NOMO-1 (cell line): ENCODE measurements at regions not wholly inside any gene's neighbourhood (a gene's known extent, or its start where the extent isn't known, plus 50 kb on each side); places are given as distances from the start of the nearest gene placed in this dataset.
"Not testable (repeated sequence)": the region's sequence is repeated elsewhere in the genome, so short reads cannot be mapped to it uniquely, and the experiment has no call there.

Experiments
- DNase-seq, 2 experiments: peaks; one replicate each; lab custom pipeline; 2025; ENCODE audit not compliant: unreplicated experiment in 2 of 2; lab: John Stamatoyannopoulos, UW

DNA sequence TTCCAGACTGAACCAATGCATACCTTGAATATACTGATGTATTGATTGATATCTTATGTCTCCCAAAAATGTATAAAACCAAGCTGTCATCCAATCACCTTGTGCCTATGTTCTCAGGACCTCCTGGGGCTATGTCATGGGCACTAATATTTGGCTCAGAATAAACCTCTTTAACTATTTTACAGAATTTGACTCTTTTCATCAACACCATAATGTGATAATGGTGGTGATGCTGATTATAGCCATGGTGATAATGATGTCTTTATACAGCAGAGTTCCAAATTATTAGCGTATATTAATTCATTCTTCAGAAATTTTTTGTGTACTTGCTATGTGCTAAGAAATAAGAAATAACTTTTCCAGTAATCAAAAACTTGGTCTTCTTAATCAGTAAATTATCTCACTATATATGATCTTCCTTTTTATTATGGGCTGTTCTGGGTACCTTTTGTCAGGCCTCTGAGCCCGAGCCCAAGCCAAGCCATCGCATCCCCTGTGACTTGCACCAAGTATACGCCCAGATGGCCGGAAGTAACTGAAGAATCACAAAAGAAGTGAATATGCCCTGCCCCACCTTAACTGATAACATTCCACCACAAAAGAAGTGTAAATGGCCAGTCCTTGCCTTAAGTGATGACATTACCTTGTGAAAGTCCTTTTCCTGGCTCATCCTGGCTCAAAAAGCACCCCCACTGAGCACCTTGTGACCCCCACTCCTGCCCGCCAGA, 496.2 kb upstream of the MMS22L start:
- DNase-seq = not testable (repeated sequence)

GRCh38 chr6:97790926-97791590, 508.0 kb upstream of the MMS22L start:
- DNase-seq = no peak

DNA sequence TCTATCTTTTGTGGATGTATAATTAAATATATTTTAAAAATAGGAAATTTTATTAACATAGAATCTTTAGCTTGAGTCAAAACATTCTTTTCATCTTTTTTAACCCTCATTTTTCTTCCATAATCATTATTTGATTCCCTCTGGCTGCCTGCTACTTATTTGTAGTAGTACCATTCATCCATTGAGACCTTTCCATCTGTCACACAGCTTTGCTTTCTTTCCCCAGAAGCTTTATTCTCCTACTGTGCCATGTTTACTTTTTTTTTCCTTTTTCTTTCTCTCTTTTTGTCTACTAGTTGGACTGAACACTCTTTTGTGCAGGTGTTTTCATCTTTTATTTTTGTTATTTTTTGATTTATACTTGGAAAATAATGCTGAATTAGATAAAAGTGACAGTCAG, 522.6 kb upstream of the MMS22L start:
- no peak for DNase-seq

DNA sequence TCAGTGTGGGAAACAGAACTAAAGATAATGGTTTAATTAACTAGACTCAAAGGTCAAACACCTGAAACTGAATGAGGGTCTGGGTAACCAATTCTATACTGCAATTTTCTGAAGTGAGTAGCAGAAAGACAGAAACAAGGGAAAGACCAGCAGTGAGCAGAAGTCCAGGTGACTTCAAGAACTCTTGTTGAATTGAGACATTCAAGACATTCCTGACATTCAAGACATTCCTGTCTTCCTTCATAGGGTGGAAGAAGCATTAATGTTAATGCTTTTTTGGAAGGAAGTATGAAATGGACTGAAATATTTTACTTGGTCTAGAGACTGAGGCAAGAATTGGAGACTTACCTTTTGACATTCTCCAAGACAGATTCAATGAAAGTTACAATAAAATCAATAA, 529.9 kb upstream of the MMS22L start:
- no peak for DNase-seq

DNA sequence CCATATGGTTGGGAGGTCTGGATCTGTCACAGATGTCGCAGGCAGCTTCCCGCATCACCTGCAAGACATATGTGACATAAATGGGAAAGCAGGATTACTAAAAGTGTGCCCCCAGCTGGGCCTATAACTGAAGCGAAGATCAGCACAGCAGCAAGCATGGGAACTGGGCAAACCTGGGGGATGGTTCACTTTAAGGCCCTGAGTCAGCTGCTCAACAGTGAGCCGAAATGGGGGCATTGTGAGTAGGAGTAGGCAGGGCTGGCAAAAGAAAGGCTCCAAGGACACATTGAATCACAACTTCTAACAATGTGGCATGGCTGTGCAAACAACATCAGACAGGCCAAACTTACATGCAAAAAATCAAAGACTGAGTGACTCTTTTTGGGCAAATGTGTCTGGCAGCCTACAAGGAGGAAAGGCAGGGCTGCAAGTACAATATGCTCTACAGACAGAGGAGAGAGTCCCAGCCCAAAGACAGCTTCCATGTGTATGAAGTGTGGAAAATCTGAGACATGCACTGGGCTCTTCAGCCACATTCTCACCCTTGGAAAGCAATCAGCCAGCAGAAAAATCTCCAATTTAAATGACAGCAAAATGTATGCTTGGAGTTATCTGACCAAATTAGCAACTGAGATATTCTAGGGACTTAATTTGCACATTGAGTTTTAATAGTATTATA, 531.0 kb upstream of the MMS22L start:
- DNase-seq = no peak

GRCh38 chr6:97815301-97815812, 532.3 kb upstream of the MMS22L start:
- no peak for DNase-seq

GRCh38 chr6:97816526-97816925, 533.5 kb upstream of the MMS22L start:
- no peak for DNase-seq

DNA sequence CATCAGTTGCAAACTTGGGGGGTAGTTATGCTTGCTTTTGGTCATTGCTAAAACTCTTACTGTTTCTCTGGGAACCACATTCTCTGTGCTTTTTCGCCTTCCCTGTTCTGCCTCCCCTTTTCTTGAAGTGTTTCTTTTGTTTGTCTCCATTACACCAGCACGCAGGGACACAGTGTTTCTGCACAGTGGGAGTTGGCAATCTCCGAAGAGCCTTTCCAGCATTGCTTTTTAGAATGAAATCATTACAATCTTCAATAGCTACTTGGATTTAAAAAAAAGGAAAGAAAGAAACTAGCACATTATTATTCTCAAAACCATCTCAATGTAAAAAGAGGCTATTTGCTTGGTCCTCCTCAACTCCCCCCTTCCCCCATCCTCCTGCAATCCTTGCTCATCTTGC, 536.7 kb upstream of the MMS22L start:
- DNase-seq = no peak

GRCh38 chr6:97820400-97820799, 537.4 kb upstream of the MMS22L start:
- DNase-seq = no peak

- no peak for DNase-seq
These were observed 539.6 kb upstream of the MMS22L start for GRCh38 chr6:97822632-97823031.

DNA sequence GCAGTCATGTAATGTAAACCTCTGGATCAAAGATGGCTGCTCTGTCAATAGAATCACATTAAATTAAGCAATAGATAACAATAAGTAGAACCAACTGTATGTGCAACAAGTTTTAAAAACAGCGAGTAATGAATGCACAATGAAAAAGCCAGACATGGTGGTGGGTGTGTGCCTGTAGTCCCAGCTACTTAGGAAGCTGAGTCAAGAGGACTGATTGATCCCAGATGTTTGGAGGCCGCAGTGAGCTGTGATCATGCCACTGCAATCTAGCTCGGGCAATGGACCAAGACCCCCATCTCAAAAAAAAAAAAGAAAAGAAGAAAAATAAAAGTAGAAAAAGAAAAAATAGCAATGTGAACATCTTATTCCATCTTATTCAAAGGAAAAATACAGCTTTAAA, 558.7 kb upstream of the MMS22L start:
- DNase-seq = no peak

GRCh38 chr6:97842521-97842920, 559.5 kb upstream of the MMS22L start:
- DNase-seq = no peak

- DNase-seq = no peak
These were observed 566.4 kb upstream of the MMS22L start for GRCh38 chr6:97849390-97849789.

DNA sequence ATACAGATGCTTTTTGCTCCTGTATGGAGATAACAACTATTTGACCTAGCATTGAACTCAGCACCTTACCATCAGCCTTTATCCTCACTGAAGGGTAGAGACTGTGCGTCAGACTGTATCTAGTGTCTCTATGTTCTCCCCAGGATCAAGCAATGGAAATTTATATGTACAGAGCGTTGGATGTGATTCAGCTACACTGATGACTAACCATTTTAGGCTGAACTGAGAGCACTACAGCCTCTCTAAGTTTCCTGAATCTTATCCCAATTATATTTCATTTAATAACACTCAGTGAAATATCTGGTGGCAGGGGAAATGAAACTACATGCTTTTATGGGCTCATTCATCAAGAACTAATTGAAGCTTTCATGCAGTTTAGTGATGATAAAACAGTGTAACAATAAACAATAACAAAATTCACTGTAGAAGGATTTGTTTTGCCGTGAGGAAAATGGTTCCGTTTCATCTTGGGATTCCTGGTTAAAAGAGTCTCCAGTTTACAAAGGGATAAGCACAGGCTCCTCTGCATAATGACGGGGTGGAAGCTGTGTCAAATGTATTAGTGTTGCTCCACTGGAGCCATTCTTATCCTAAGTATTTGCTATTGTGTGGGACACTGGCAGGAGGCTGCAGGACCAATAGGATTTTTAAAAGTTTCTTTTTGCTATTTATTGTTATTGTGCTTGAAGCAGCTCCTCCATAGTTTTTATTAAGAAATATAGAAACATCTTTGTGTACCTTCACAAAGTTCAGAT, 567.6 kb upstream of the MMS22L start:
- no peak for DNase-seq

DNA sequence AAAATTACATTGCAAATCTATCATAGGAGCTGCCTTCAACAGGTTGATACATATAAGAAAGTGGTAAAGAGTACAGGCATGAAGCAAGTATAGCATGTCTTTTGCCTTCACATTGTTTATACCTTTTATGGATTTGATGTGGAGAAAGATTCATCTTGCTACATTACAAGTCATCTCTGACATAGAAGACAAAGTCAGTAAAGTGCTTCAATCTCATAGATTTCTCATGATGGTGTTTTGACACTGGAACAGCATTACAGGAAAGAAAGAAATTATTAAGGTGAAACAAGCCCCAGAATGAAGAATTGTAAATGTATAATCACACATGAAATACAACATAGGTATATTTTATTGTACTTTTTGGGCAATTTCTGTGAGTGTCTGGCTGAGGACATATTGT, 580.7 kb upstream of the MMS22L start:
- no peak for DNase-seq

DNA sequence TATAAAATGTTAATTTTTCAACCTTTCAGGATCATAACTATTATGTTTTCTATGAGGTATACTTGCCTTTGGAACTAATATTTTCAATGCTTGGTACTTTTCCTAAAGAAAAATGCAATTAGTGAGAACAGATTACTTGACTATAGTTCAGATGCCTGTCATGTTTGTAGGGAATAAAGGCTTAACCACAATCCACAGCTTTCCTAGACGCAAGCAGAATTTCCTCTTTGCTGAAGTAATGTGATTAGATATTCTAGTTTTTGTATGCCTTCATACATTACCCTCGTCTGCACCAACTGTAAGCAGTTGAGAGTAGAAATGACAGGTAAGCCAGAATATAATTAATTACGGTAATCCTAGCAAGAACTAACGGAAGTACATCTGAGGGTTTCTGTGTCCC, 581.4 kb upstream of the MMS22L start:
- DNase-seq = no peak

GRCh38 chr6:97864826-97865225, 581.8 kb upstream of the MMS22L start:
- DNase-seq = no peak

DNA sequence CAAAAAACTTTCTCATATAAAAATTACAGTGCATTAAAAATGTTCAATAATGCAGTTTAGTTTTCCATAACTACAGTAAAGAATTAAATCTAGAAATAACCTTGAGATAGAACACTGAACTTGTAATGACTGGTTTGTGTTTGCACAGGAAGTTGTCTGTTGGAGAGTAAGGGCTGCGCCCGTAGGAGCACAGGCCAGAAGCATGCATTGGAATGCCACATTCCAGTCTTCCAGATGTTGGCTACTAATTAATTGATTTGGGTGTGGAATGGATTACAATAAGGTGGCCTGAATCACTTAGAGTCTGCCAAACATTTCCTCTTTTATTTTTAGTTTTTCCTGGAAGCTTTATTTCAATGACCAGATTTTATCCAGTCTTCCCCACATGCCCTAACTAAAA, 582.6 kb upstream of the MMS22L start:
- DNase-seq = no peak

- no peak for DNase-seq
These were observed 583.6 kb upstream of the MMS22L start for GRCh38 chr6:97866616-97867015.

- DNase-seq = no peak
These were observed 584.2 kb upstream of the MMS22L start for GRCh38 chr6:97867177-97867576.

- no peak for DNase-seq
These were observed 587.3 kb upstream of the MMS22L start for GRCh38 chr6:97870273-97870672.
